Fibroblast of lung (primary cell): ENCODE measurements at regions not wholly inside any gene's neighbourhood (a gene's known extent, or its start where the extent isn't known, plus 50 kb on each side); places are given as distances from the start of the nearest gene placed in this dataset.

Experiments
- DNase-seq, 2 donors: peaks; one replicate each; pipeline versions ENCODE4 v3.0.0 to v3.0.0-alpha.2; 2010; ENCODE audit warnings: low read depth in 2 of 2
- H2AFZ ChIP-seq: 2 replicates; pipeline ENCODE4 v1.5.1; 2012; ENCODE audit warnings: low read length, control low read depth, inconsistent platforms
- H3K27ac ChIP-seq: 2 replicates; pipeline ENCODE4 v1.5.1; 2011; ENCODE audit warnings: low read length, control low read depth; ENCODE audit not compliant: insufficient read depth
- H3K27me3 ChIP-seq: 2 replicates; pipeline ENCODE4 v1.5.1; 2011; ENCODE audit warnings: mild to moderate bottlenecking, low read length; ENCODE audit not compliant: control insufficient read depth, insufficient read depth
- H3K36me3 ChIP-seq: 2 replicates; pipeline ENCODE4 v1.5.1; 2011; ENCODE audit warnings: low read length; ENCODE audit not compliant: control insufficient read depth, insufficient read depth
- H3K4me1 ChIP-seq: 2 replicates; pipeline ENCODE4 v1.5.1; 2011; ENCODE audit warnings: low read length; ENCODE audit not compliant: control insufficient read depth, insufficient read depth; ENCODE audit errors: extremely low read depth
- H3K4me2 ChIP-seq: 2 replicates; pipeline ENCODE4 v1.5.1; 2011; ENCODE audit warnings: low read length, control low read depth; ENCODE audit not compliant: insufficient read depth; ENCODE audit errors: extremely low read depth
- H3K4me3 ChIP-seq, 4 experiments: fragments of 200-600 bp in 1 of 4; sonication (generic) in 1 of 4; replicated peaks in 1 of 4; 2 replicates each; pipeline ENCODE4 v1.5.1; 2011 to 2016; ENCODE audit warnings: low read length in 4 of 4, low read depth in 3 of 4, mild to moderate bottlenecking in 3 of 4, control low read depth in 2 of 4, inconsistent platforms in 1 of 4, mixed read lengths in 1 of 4; ENCODE audit not compliant: insufficient read depth in 1 of 4; ENCODE audit errors: control extremely low read depth in 1 of 4
- H3K79me2 ChIP-seq: 2 replicates; pipeline ENCODE4 v1.5.1; 2012; ENCODE audit warnings: mild to moderate bottlenecking, low read length, inconsistent platforms; ENCODE audit not compliant: control insufficient read depth, insufficient read depth
- H3K9ac ChIP-seq: 2 replicates; pipeline ENCODE4 v1.5.1; 2011; ENCODE audit warnings: mild to moderate bottlenecking, low read length, control low read depth; ENCODE audit not compliant: insufficient read depth
- H3K9me3 ChIP-seq: 2 replicates; pipeline ENCODE4 v1.5.1; 2012; ENCODE audit warnings: low read depth, low read length; ENCODE audit not compliant: control insufficient read depth, insufficient read depth
- H4K20me1 ChIP-seq: 2 replicates; pipeline ENCODE4 v1.5.1; 2011; ENCODE audit warnings: low read length; ENCODE audit not compliant: control insufficient read depth, insufficient read depth; ENCODE audit errors: extremely low read depth
- EZH2 ChIP-seq: IDR thresholded peaks from 2 replicates; pipeline ENCODE4 v1.5.1; 2012; ENCODE audit warnings: low read length, control low read depth, mild to moderate bottlenecking; ENCODE audit errors: missing control alignments
- TF ChIP-seq, protein P1 (sequence below), 2 donors: IDR thresholded peaks in 1 of 2; conservative IDR thresholded peaks in 1 of 2; 1 replicate in 1 of 2; 2 replicates in 1 of 2; pipeline ENCODE4 v1.5.1; 2011 to 2012; ENCODE audit warnings: low read length in 2 of 2, control low read depth in 1 of 2, inconsistent platforms in 1 of 2, low read depth in 1 of 2, mild to moderate bottlenecking in 1 of 2

DNA sequence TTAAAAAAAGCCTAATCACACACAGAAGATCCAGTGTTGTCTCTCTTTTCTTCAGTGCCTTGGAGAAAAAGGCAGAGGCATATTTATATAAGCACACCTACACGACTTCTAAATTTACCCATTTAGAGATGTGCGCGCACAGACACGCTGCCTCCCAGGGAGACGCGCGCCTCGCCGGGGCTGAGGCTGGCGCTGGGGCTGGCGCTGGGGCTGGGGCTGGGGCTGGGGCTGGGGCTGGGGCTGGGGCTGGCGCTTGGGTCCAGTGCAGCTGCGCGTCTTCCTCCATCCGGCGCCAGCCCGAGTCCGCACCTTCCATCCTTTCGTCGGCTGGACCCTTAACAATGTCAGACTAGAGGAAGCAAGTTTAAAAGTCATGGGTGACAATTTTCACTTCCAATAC, 118.4 kb upstream of the ARID2 start:
- no peaks in the 10 kb centered on the region for H3K36me3 ChIP-seq
- H3K4me2 ChIP-seq, result peak overlapping the region; percentile 49
- no peak overlapping the region for H3K27ac ChIP-seq
- H3K4me1 ChIP-seq, result peaks cover 6% of the 10 kb centered on the region
- H3K79me2 ChIP-seq, result no peaks in the 10 kb centered on the region
- peak overlapping the region in 1 of 4 experiments; percentile 30 for H3K4me3 ChIP-seq
- H4K20me1 ChIP-seq, result no peaks in the 10 kb centered on the region
- H2AFZ ChIP-seq, result peak overlapping the region; percentile 73
- no peak overlapping the region for H3K9ac ChIP-seq
- H3K9me3 ChIP-seq, result no peaks in the 10 kb centered on the region
- no peaks in the 10 kb centered on the region for H3K27me3 ChIP-seq
- no peak for DNase-seq
- TF ChIP-seq, protein P1, sequence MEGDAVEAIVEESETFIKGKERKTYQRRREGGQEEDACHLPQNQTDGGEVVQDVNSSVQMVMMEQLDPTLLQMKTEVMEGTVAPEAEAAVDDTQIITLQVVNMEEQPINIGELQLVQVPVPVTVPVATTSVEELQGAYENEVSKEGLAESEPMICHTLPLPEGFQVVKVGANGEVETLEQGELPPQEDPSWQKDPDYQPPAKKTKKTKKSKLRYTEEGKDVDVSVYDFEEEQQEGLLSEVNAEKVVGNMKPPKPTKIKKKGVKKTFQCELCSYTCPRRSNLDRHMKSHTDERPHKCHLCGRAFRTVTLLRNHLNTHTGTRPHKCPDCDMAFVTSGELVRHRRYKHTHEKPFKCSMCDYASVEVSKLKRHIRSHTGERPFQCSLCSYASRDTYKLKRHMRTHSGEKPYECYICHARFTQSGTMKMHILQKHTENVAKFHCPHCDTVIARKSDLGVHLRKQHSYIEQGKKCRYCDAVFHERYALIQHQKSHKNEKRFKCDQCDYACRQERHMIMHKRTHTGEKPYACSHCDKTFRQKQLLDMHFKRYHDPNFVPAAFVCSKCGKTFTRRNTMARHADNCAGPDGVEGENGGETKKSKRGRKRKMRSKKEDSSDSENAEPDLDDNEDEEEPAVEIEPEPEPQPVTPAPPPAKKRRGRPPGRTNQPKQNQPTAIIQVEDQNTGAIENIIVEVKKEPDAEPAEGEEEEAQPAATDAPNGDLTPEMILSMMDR (conservative IDR thresholded peaks at IDR 0.05 in 1 of 2, IDR thresholded peaks at IDR 0.05 in 1 of 2; ENCODE audit: low read depth in 1 of 2, low read length in 2 of 2), result no peak
- TF ChIP-seq EZH2, result no peak

DNA sequence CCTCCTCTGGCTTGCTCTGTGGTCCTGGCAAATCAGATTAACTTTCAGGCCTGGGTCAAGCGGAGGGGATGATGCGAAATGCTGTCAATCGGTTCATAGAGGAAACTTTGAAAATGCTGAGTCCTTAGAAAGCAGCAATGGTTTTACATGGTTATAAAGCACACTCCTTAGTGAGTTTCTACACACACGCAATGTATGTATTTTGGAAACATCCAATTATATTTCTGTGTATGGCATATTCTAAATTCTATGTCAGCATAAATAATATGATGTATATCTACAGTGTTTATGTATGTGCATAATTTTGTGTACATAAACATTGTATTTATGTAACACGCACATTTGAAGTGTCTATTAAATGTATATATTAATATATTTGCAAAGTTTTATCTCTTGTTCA, 118.0 kb upstream of the ARID2 start:
- peak overlapping the region; percentile 73 for H2AFZ ChIP-seq
- H3K4me3 ChIP-seq, result peak overlapping the region in 1 of 4 experiments; percentile 30
- H3K79me2 ChIP-seq, result no peaks in the 10 kb centered on the region
- H3K9me3 ChIP-seq, result no peaks in the 10 kb centered on the region
- no peak for DNase-seq
- H3K27me3 ChIP-seq, result no peaks in the 10 kb centered on the region
- peak overlapping the region; percentile 49 for H3K4me2 ChIP-seq
- peaks cover 7% of the 10 kb centered on the region for H3K4me1 ChIP-seq
- no peaks in the 10 kb centered on the region for H4K20me1 ChIP-seq
- H3K27ac ChIP-seq, result no peak overlapping the region
- no peak overlapping the region for H3K9ac ChIP-seq
- no peaks in the 10 kb centered on the region for H3K36me3 ChIP-seq
- TF ChIP-seq EZH2, result no peak
- TF ChIP-seq, protein P1 (conservative IDR thresholded peaks at IDR 0.05 in 1 of 2, IDR thresholded peaks at IDR 0.05 in 1 of 2; ENCODE audit: low read depth in 1 of 2, low read length in 2 of 2), result no peak

DNA sequence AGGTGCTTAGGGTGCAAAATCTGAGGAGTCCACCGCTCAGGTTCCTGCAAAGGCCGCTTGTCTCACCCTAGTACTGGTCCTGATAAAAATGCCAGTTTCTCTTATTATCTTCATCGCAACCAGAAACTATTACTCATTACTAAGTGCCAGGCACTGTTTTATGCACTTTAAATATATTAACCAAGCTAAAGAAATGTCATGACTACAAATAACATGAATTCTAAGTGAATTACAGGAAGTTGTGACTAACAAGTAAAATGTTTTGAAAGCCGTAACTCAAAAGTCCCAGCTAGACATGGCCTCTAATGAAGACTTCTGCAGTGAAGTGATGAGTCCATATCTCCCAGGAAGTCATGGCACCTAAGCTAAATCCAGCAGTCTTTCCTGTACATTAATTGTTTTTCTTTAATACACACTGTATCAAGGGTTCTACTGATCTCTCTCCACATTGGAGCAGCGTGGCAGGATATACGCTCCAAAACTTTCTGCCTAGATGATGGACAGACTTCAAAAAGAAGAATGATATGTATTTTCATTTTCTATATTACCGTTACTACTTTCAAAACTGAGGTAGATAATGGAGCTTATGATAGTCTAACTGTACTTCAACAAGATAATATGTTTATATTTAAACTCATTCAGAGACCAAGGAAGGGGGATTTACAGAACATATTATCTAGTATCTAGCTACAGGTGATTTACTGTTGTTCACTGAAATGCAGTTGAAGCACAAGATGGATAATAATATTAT, 117.3 kb upstream of the ARID2 start:
- H3K4me2 ChIP-seq, result no peak overlapping the region

More for the DNA sequence above, 117.3 kb upstream of the ARID2 start:
- peak in 1 of 2 donors; percentile 38 for DNase-seq
- H2AFZ ChIP-seq, result no peak overlapping the region
- H3K4me1 ChIP-seq, result peaks cover 7% of the 10 kb centered on the region
- no peaks in the 10 kb centered on the region for H3K36me3 ChIP-seq
- no peak overlapping the region for H3K27ac ChIP-seq
- H3K27me3 ChIP-seq, result no peaks in the 10 kb centered on the region
- no peaks in the 10 kb centered on the region for H3K79me2 ChIP-seq
- no peaks in the 10 kb centered on the region for H4K20me1 ChIP-seq
- H3K9ac ChIP-seq, result no peak overlapping the region
- H3K4me3 ChIP-seq, result no peak overlapping the region
- H3K9me3 ChIP-seq, result no peaks in the 10 kb centered on the region
- TF ChIP-seq, protein P1 (conservative IDR thresholded peaks at IDR 0.05 in 1 of 2, IDR thresholded peaks at IDR 0.05 in 1 of 2; ENCODE audit: low read depth in 1 of 2, low read length in 2 of 2), result no peak
- TF ChIP-seq EZH2, result no peak
